ENCODE measurements at regions not wholly inside any gene's neighbourhood (a gene's known extent, or its start where the extent isn't known, plus 50 kb on each side); places are given as distances from the start of the nearest gene placed in this dataset.

- Histone ChIP-seq H4K91ac (ENCODE audit: insufficient read depth, low read depth, low read length) (no peak overlapping the region), H3K18ac (ENCODE audit: low read depth, low read length) (no peak overlapping the region), H4K8ac (ENCODE audit: low read depth in 2 of 2, low read length in 2 of 2) (no peak overlapping the region), H3K4me2 (ENCODE audit: low read depth, low read length) (no peak overlapping the region), H4K20me1 (ENCODE audit: insufficient read depth, low read length) (no peaks in the 10 kb centered on the region), H3K4ac (ENCODE audit: low read depth, low read length) (no peak overlapping the region), H2BK120ac (ENCODE audit: low read depth, low read length) (no peak overlapping the region), H3K56ac (ENCODE audit: extremely low read depth, insufficient read depth, low read length) (no peak overlapping the region), H3K9me3 (ENCODE audit: control insufficient read depth, insufficient read depth, low read length) (no peaks in the 10 kb centered on the region), H4K5ac (ENCODE audit: low read depth, low read length) (no peak overlapping the region), H3K9me1 (ENCODE audit: insufficient read depth, low read length) (no peaks in the 10 kb centered on the region), H2AK5ac (ENCODE audit: low read depth, low read length) (no peak overlapping the region), H3K23ac (ENCODE audit: low read depth, low read length) (no peak overlapping the region), H3K36me3 (ENCODE audit: control insufficient read depth, insufficient read depth, low read length) (no peaks in the 10 kb centered on the region), H2BK15ac (ENCODE audit: low read depth, low read length) (no peak overlapping the region), H3K27me3 (ENCODE audit: control insufficient read depth, insufficient read depth, low read length) (no peaks in the 10 kb centered on the region), H3K4me1 (ENCODE audit: control insufficient read depth, insufficient read depth, low read length) (no peaks in the 10 kb centered on the region), H2AFZ (replicated peaks; ENCODE audit: low read length, poor library complexity) (no peak overlapping the region), H2BK5ac (ENCODE audit: low read depth, low read length, poor library complexity, severe bottlenecking) (no peak overlapping the region), H3K27ac (ENCODE audit: insufficient read depth, low read length) (no peak overlapping the region), H2AK9ac (replicated peaks; ENCODE audit: low read depth, low read length, poor library complexity) (no peak overlapping the region), H2BK20ac (ENCODE audit: low read depth, low read length) (no peak overlapping the region), H3K9ac (ENCODE audit: low read depth, low read length) (no peak overlapping the region), H3K4me3 (ENCODE audit: insufficient read depth, low read depth, low read length) (no peak overlapping the region), H3K14ac (replicated peaks; ENCODE audit: low read depth, low read length) (no peak overlapping the region), H3K79me1 (ENCODE audit: low read depth in 1 of 2, low read length in 2 of 2) (no peaks in the 10 kb centered on the region)
- WGBS, 2 experiments (ENCODE audit: extremely low coverage in 2 of 2, insufficient read length in 1 of 2): no CpG with 5 or more reads among the region's 1 CpG
- no peak for ATAC-seq (ENCODE audit: low read depth)
- TF ChIP-seq CHD1 (IDR thresholded peaks at IDR 0.05; ENCODE audit: low read depth, low read length): no peak
- no peak for TF ChIP-seq USF2 (IDR thresholded peaks at IDR 0.05; ENCODE audit: low read depth, low read length)
- TF ChIP-seq FOS (IDR thresholded peaks at IDR 0.05; ENCODE audit: low read depth, low read length): no peak
- no peak for TF ChIP-seq RFX5 (IDR thresholded peaks at IDR 0.05; ENCODE audit: low read depth, low read length)
- no peak for TF ChIP-seq BHLHE40 (IDR thresholded peaks at IDR 0.05; ENCODE audit: low read depth, low read length)
- no peak for TF ChIP-seq MAZ (IDR thresholded peaks at IDR 0.05; ENCODE audit: borderline replicate concordance, low read depth, low read length)
- TF ChIP-seq ELK1 (IDR thresholded peaks at IDR 0.05; ENCODE audit: borderline replicate concordance, low read depth, low read length): no peak
- TF ChIP-seq CTCF (conservative IDR thresholded peaks at IDR 0.05; ENCODE audit: low read depth, low read length): no peak
- TF ChIP-seq MXI1 (IDR thresholded peaks at IDR 0.05; ENCODE audit: borderline replicate concordance, low read depth, low read length): no peak
- no peak for TF ChIP-seq RCOR1 (IDR thresholded peaks at IDR 0.05; ENCODE audit: insufficient replicate concordance, low read length)
- no peak for TF ChIP-seq SMC3 (IDR thresholded peaks at IDR 0.05; ENCODE audit: low read depth, low read length)
- no peak for TF ChIP-seq MAFK (IDR thresholded peaks at IDR 0.05; ENCODE audit: low read depth, low read length)
- TF ChIP-seq POLR2A (IDR thresholded peaks at IDR 0.05; ENCODE audit: low read depth, low read length): no peak
- no peak for TF ChIP-seq RAD21 (IDR thresholded peaks at IDR 0.05; ENCODE audit: low read length)
- CTCF ChIA-PET: interaction anchor here (0.6 kb wide), 1 partner anchor 17 kb away, joined by 3 read pairs; no protein-coding TSS in a partner anchor
- POLR2A ChIA-PET (ENCODE audit: unreplicated experiment): no interaction called here
- BruUV-seq (replicated peaks): no TSS peak
- dilution Hi-C loops (cut with HindIII; ENCODE audit: low sequenced_read_pairs, unreplicated experiment): no loop called here
- no peak for DNase-seq
- intact Hi-C loops (cut with micrococcal nuclease): no loop called here
- in situ Hi-C loops (cut with MboI; ENCODE audit: low sequenced_read_pairs): no loop called here
Observed at GRCh38 chr13:80787604-80788003, 446.7 kb upstream of the SPRY2 start.

Data from IMR-90 (cell line).